Chondrocyte (in vitro differentiated cells): ENCODE measurements at regions not wholly inside any gene's neighbourhood (a gene's known extent, or its start where the extent isn't known, plus 50 kb on each side); places are given as distances from the start of the nearest gene placed in this dataset.

Experiments
- DNase-seq: peaks from one replicate; pipeline ENCODE4 v3.0.0; 2021; ENCODE audit warnings: mixed read lengths, low spot score
- H3K27ac Mint-ChIP-seq: one replicate; pipeline ENCODE4 v1.8.0; 2021; ENCODE audit warnings: mild to moderate bottlenecking, moderate library complexity, mixed read lengths; ENCODE audit not compliant: unreplicated experiment
- H3K27me3 Mint-ChIP-seq: 2 replicates; pipeline ENCODE4 v1.8.0; 2021; ENCODE audit warnings: low read depth, mixed read lengths
- H3K36me3 Mint-ChIP-seq: 2 replicates; pipeline ENCODE4 v1.8.0; 2021; ENCODE audit warnings: low read depth, mixed read lengths
- H3K4me1 Mint-ChIP-seq: 2 replicates; pipeline ENCODE4 v1.8.0; 2021; ENCODE audit warnings: low read depth, mild to moderate bottlenecking, mixed read lengths
- H3K4me3 Mint-ChIP-seq: one replicate; pipeline ENCODE4 v1.8.0; 2021; ENCODE audit warnings: mild to moderate bottlenecking, moderate library complexity, mixed read lengths; ENCODE audit not compliant: unreplicated experiment
- H3K9me3 Mint-ChIP-seq: 2 replicates; pipeline ENCODE4 v1.8.0; 2021; ENCODE audit warnings: low read depth, mixed read lengths
- CTCF ChIP-seq: fragments of 200-600 bp; sonication (generic); IDR thresholded peaks from 2 replicates; pipeline ENCODE4 v1.5.0; 2021; ENCODE audit warnings: antibody characterized with exemption, mild to moderate bottlenecking, moderate library complexity

DNA sequence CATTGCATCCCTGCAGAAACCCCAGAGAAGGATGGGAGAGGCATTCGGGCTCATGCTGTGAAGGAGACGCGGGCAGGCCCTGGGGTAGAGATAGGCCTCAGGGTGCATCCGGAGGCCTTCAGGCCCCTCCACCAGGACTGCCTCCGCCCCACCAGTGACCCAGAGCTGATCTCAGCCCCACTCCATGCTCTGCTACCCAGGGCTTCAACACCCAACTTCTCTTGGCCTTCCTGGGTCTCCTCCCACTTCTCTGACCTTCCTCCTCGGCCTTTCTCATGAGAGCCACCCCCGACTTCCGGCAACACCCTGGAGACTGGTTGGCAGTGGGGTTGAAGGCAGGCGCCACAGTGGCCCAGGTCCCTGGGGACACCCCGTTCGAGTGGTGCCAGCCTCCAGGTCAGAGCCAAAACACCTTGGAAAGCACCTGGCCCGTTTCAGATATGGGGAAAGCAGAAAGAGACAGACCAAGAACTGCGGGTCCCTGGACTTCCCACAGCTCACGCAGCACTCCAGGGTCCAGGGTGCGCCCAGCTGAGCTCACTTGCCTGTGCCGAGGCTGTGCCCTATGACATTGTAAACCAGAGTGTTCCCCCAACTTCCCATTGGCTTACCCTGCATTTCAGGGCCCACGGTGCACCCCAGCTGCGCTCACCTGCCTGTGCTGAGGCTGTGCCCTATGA lies 65.1 kb upstream of the OLFM1 start:
- Mint-ChIP-seq H3K9me3 (peaks cover 25% of the 10 kb centered on the region), H3K4me3 (no peak overlapping the region), H3K27me3 (peaks cover 22% of the 10 kb centered on the region), H3K36me3 (no peaks in the 10 kb centered on the region), H3K27ac (no peak overlapping the region), H3K4me1 (peaks cover 12% of the 10 kb centered on the region)
- no peak for TF ChIP-seq CTCF
- no peak for DNase-seq

- no peak overlapping the region for H3K4me3 Mint-ChIP-seq
These were observed 64.2 kb upstream of the OLFM1 start for GRCh38 chr9:135023088-135023785.

GRCh38 chr9:135023786-135024405 lies 63.6 kb upstream of the OLFM1 start:
- no peak overlapping the region for H3K27ac Mint-ChIP-seq
- TF ChIP-seq CTCF, result no peak
- peaks cover 12% of the 10 kb centered on the region for H3K4me1 Mint-ChIP-seq
- H3K4me3 Mint-ChIP-seq, result no peak overlapping the region
- peaks cover 26% of the 10 kb centered on the region for H3K27me3 Mint-ChIP-seq
- H3K9me3 Mint-ChIP-seq, result peaks cover 25% of the 10 kb centered on the region
- DNase-seq, result no peak
- no peaks in the 10 kb centered on the region for H3K36me3 Mint-ChIP-seq

More at GRCh38 chr9:135023088-135023785, 64.2 kb upstream of the OLFM1 start:
- H3K4me1 Mint-ChIP-seq, result peaks cover 12% of the 10 kb centered on the region
- H3K9me3 Mint-ChIP-seq, result peaks cover 25% of the 10 kb centered on the region
- H3K36me3 Mint-ChIP-seq, result no peaks in the 10 kb centered on the region
- TF ChIP-seq CTCF, result no peak
- peaks cover 24% of the 10 kb centered on the region for H3K27me3 Mint-ChIP-seq
- no peak overlapping the region for H3K27ac Mint-ChIP-seq
- no peak for DNase-seq

- peak; percentile 80 for DNase-seq
- no peaks in the 10 kb centered on the region for H3K36me3 Mint-ChIP-seq
- no peak overlapping the region for H3K4me3 Mint-ChIP-seq
- no peak for TF ChIP-seq CTCF
- no peaks in the 10 kb centered on the region for H3K4me1 Mint-ChIP-seq
- H3K27ac Mint-ChIP-seq, result no peak overlapping the region
- peaks cover 23% of the 10 kb centered on the region for H3K9me3 Mint-ChIP-seq
- H3K27me3 Mint-ChIP-seq, result peaks cover 40% of the 10 kb centered on the region
These were observed 58.0 kb upstream of the OLFM1 start for GRCh38 chr9:135029463-135029862.

DNA sequence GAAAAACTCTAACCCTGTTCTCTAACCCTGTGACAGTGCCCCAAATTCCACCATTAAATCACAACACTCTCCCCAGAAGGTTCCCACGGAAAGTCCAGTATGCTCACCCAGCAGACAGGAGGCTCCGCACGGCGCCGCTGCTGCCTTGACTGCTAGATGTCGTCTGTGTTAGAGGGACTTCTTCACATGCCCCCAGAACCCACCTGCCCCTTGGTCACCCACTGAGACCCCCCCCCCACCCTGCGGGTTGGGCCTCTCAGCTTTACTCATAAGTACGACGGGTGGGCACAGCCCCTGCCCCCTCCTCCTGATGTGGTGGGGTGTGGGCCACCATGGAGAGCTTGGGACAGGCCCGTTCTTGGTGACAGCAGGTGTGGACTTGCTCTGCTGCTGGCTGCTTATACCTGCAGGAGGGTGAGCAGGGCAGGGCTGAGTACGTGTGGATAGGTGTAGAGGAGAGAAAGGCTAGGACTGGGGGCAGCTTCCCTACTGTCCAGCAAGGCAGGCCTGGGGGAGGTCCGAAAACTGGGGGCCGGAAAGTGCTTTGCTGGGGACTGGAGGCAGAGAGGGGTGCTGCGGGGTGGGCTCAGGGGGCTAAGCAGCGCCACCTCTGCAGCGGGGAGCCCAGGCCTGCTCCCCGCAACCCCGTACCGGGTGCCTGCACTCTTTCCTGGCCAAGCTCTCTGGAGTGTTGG lies 57.5 kb upstream of the OLFM1 start:
- no peak for TF ChIP-seq CTCF
- peaks cover 18% of the 10 kb centered on the region for H3K9me3 Mint-ChIP-seq
- peak; percentile 69 for DNase-seq
- no peaks in the 10 kb centered on the region for H3K36me3 Mint-ChIP-seq
- H3K4me3 Mint-ChIP-seq, result no peak overlapping the region
- peaks cover 43% of the 10 kb centered on the region for H3K27me3 Mint-ChIP-seq
- H3K27ac Mint-ChIP-seq, result no peak overlapping the region
- H3K4me1 Mint-ChIP-seq, result no peaks in the 10 kb centered on the region
